ENCODE measurements at regions not wholly inside any gene's neighbourhood (a gene's known extent, or its start where the extent isn't known, plus 50 kb on each side); places are given as distances from the start of the nearest gene placed in this dataset.
A peak's percentile ranks its signal among the peaks of the same experiment; 100 is the strongest.

DNA sequence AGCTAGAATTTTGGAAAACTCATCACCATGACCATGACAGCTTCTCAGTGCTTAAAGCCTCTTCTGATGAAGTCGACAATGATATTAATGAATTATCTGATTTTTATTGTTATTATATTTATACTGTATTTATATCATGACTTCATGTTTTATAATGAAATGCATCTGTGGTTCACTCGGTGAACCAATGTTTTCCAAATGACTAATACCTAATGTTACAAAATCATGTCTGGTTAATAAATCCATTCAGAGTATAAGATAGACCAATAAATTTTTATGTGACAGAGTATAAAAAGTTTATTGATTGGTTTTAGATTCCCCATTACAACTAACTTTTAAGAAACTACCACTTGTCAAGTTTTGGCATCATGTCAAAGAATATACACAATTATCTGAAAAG is 416.5 kb downstream of the MLLT3 start:
- Mint-ChIP-seq H3K27ac (no peak overlapping the region), H3K4me3 (no peak overlapping the region), H3K4me1 (peaks cover 23% of the 10 kb centered on the region), H3K27me3 (ENCODE audit: insufficient read depth, low read depth) (peaks cover 3% of the 10 kb centered on the region), H3K36me3 (no peaks in the 10 kb centered on the region), H3K9me3 (no peaks in the 10 kb centered on the region)
- no peaks in the 10 kb centered on the region for H3K79me2 ChIP-seq (ENCODE audit: low read depth)
- H3K4me3 ChIP-seq: no peak overlapping the region
- no peaks in the 10 kb centered on the region for H3K27me3 ChIP-seq
- no peaks in the 10 kb centered on the region for H3K9me3 ChIP-seq (ENCODE audit: low read depth)
- DNase-seq (ENCODE audit: low spot score): no peak
- H3K27ac ChIP-seq: no peak overlapping the region
- TF ChIP-seq EZH2phosphoT487 (IDR thresholded peaks at IDR 0.05) (no peak), EZH2 (IDR thresholded peaks at IDR 0.05) (no peak)
- TF ChIP-seq, protein P1, sequence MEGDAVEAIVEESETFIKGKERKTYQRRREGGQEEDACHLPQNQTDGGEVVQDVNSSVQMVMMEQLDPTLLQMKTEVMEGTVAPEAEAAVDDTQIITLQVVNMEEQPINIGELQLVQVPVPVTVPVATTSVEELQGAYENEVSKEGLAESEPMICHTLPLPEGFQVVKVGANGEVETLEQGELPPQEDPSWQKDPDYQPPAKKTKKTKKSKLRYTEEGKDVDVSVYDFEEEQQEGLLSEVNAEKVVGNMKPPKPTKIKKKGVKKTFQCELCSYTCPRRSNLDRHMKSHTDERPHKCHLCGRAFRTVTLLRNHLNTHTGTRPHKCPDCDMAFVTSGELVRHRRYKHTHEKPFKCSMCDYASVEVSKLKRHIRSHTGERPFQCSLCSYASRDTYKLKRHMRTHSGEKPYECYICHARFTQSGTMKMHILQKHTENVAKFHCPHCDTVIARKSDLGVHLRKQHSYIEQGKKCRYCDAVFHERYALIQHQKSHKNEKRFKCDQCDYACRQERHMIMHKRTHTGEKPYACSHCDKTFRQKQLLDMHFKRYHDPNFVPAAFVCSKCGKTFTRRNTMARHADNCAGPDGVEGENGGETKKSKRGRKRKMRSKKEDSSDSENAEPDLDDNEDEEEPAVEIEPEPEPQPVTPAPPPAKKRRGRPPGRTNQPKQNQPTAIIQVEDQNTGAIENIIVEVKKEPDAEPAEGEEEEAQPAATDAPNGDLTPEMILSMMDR (IDR thresholded peaks at IDR 0.05): no peak
- no peak overlapping the region for H3K9ac ChIP-seq
- peaks cover 3% of the 10 kb centered on the region for H4K20me1 ChIP-seq (ENCODE audit: low read depth)
- no peak overlapping the region for H3K4me2 ChIP-seq
- no peaks in the 10 kb centered on the region for H3K36me3 ChIP-seq
- H3K4me1 ChIP-seq: peaks cover 24% of the 10 kb centered on the region
- peaks cover 20% of the 10 kb centered on the region for H3F3A ChIP-seq (ENCODE audit: low read depth)
- no peak overlapping the region for H2AFZ ChIP-seq (replicated peaks)

GRCh38 chr9:20200991-20201431 is 412.2 kb upstream of the SLC24A2 start:
- Histone ChIP-seq H3K36me3 (no peaks in the 10 kb centered on the region), H3K9ac (no peak overlapping the region), H3K79me2 (ENCODE audit: low read depth) (no peaks in the 10 kb centered on the region), H3K27me3 (no peaks in the 10 kb centered on the region), H3K9me3 (ENCODE audit: low read depth) (no peaks in the 10 kb centered on the region), H2AFZ (replicated peaks) (no peak overlapping the region), H4K20me1 (ENCODE audit: low read depth) (peaks cover 3% of the 10 kb centered on the region), H3K27ac (no peak overlapping the region), H3K4me3 (no peak overlapping the region), H3F3A (ENCODE audit: low read depth) (peaks cover 23% of the 10 kb centered on the region), H3K4me1 (peaks cover 41% of the 10 kb centered on the region), H3K4me2 (no peak overlapping the region)
- peak; percentile 76 for TF ChIP-seq EZH2phosphoT487 (IDR thresholded peaks at IDR 0.05)
- TF ChIP-seq, protein P1 (IDR thresholded peaks at IDR 0.05): no peak
- H3K9me3 Mint-ChIP-seq: peaks cover 4% of the 10 kb centered on the region
- H3K27me3 Mint-ChIP-seq (ENCODE audit: insufficient read depth, low read depth): peaks cover 7% of the 10 kb centered on the region
- peak overlapping the region; percentile 15 for H3K27ac Mint-ChIP-seq
- DNase-seq (ENCODE audit: low spot score): peak; percentile 81
- peaks cover 48% of the 10 kb centered on the region for H3K4me1 Mint-ChIP-seq
- no peak overlapping the region for H3K4me3 Mint-ChIP-seq
- no peaks in the 10 kb centered on the region for H3K36me3 Mint-ChIP-seq

GRCh38 chr9:20200581-20200980 is 411.7 kb upstream of the SLC24A2 start:
- Mint-ChIP-seq H3K27me3 (ENCODE audit: insufficient read depth, low read depth) (peaks cover 7% of the 10 kb centered on the region), H3K36me3 (no peaks in the 10 kb centered on the region), H3K4me3 (no peak overlapping the region), H3K4me1 (peaks cover 48% of the 10 kb centered on the region), H3K9me3 (peaks cover 6% of the 10 kb centered on the region), H3K27ac (no peak overlapping the region)
- no peaks in the 10 kb centered on the region for H3K27me3 ChIP-seq
- no peak for DNase-seq (ENCODE audit: low spot score)
- H3K4me1 ChIP-seq: peaks cover 41% of the 10 kb centered on the region
- H4K20me1 ChIP-seq (ENCODE audit: low read depth): peaks cover 3% of the 10 kb centered on the region
- no peaks in the 10 kb centered on the region for H3K36me3 ChIP-seq
- H3K4me2 ChIP-seq: no peak overlapping the region
- TF ChIP-seq, protein P1 (IDR thresholded peaks at IDR 0.05): no peak
- no peak for TF ChIP-seq EZH2phosphoT487 (IDR thresholded peaks at IDR 0.05)
- TF ChIP-seq EZH2 (IDR thresholded peaks at IDR 0.05): no peak
- no peaks in the 10 kb centered on the region for H3K9me3 ChIP-seq (ENCODE audit: low read depth)
- no peak overlapping the region for H3K4me3 ChIP-seq
- no peak overlapping the region for H2AFZ ChIP-seq (replicated peaks)
- peaks cover 23% of the 10 kb centered on the region for H3F3A ChIP-seq (ENCODE audit: low read depth)
- no peaks in the 10 kb centered on the region for H3K79me2 ChIP-seq (ENCODE audit: low read depth)
- no peak overlapping the region for H3K27ac ChIP-seq
- no peak overlapping the region for H3K9ac ChIP-seq

Measured in neural progenitor cell (in vitro differentiated cells).